K562 (cell line): ENCODE measurements at regions not wholly inside any gene's neighbourhood (a gene's known extent, or its start where the extent isn't known, plus 50 kb on each side); places are given as distances from the start of the nearest gene placed in this dataset.

Experiments
- ATAC-seq: fragments of 200-7000 bp; cut with Tn5 transposase; 3 replicates; pipeline ENCODE4 v1.9.1; 2020; ENCODE audit warnings: moderate library complexity
- BruUV-seq: library from RNA; stranded (reverse); fragments of 400-500 nt; replicated peaks from 2 replicates; lab custom pipeline; 2021; lab: Mats Ljungman, UMichigan
- CTCF ChIA-PET: fragments of 300-600 bp; formaldehyde crosslinking; extraction: SDS; loops from one replicate; lab custom pipeline; 2021; ENCODE audit warnings: low intra/inter-chr PET ratio; lab: Yijun Ruan, JAX
- POLR2A ChIA-PET: fragments of 300-600, 350-650 bp; sonication (Branson Sonifier 250); formaldehyde crosslinking; extraction: SDS; loops from one replicate; lab custom pipeline; 2021; ENCODE audit warnings: antibody characterized with exemption, inconsistent platforms; lab: Yijun Ruan, JAX
- DNase-seq, 4 experiments: peaks; one replicate each; pipeline versions ENCODE4 v3.0.0 to v3.0.0-alpha.2; 2011 to 2018; ENCODE audit warnings: low spot score in 3 of 4, mixed read lengths in 3 of 4; ENCODE audit errors: extremely low read depth in 1 of 4
- FAIRE-seq: peaks from 2 replicates; lab custom pipeline; 2011; peaks lifted over from hg19 to GRCh38; lab: Jason Lieb, UNC
- H2AFZ ChIP-seq: 2 replicates; pipeline ENCODE4 v1.6.0; 2011; ENCODE audit warnings: low read depth, low read length, control low read depth, inconsistent platforms
- H3K27ac ChIP-seq: fragments of 200-600 bp; 3 replicates; pipeline ENCODE4 v1.8.0; 2011; ENCODE audit warnings: low read depth, mild to moderate bottlenecking, control low read depth, inconsistent platforms, low read length, moderate library complexity, mixed read lengths; ENCODE audit errors: extremely low read depth
- H3K27me3 ChIP-seq, 2 experiments: fragments of 300-600 bp in 1 of 2; 2 replicates in 1 of 2; 3 replicates in 1 of 2; pipeline versions ENCODE4 v1.6.0 to v1.8.0; 2011; ENCODE audit warnings: inconsistent platforms in 2 of 2, low read length in 2 of 2, mild to moderate bottlenecking in 1 of 2, mixed read lengths in 1 of 2, moderate library complexity in 1 of 2; ENCODE audit not compliant: control insufficient read depth in 2 of 2, insufficient read depth in 2 of 2
- H3K36me3 ChIP-seq: fragments of 300-600 bp; 3 replicates; pipeline ENCODE4 v1.8.0; 2011; ENCODE audit warnings: mild to moderate bottlenecking, low read length, inconsistent platforms; ENCODE audit not compliant: control insufficient read depth, insufficient read depth
- H3K4me1 ChIP-seq, 2 experiments: fragments of 200-600 bp in 1 of 2; replicated peaks in 1 of 2; 2 replicates in 1 of 2; 3 replicates in 1 of 2; pipeline versions ENCODE4 v1.5.1 to v1.8.0; 2011; ENCODE audit warnings: inconsistent platforms in 2 of 2, low read length in 2 of 2, mild to moderate bottlenecking in 1 of 2, mixed read lengths in 1 of 2, moderate library complexity in 1 of 2; ENCODE audit not compliant: control insufficient read depth in 2 of 2, insufficient read depth in 2 of 2
- H3K4me2 ChIP-seq: 2 replicates; pipeline ENCODE4 v1.6.1; 2011; ENCODE audit warnings: low read length, control low read depth, inconsistent platforms, mixed read lengths; ENCODE audit not compliant: insufficient read depth
- H3K4me3 ChIP-seq: fragments of 200-600 bp; sonication (generic), shearing (Covaris generic); 2 replicates; pipeline ENCODE4 v1.5.1; 2016; ENCODE audit warnings: control low read depth, inconsistent platforms
- H3K79me2 ChIP-seq: fragments of 200-600 bp; 3 replicates; pipeline ENCODE4 v1.8.0; 2011; ENCODE audit warnings: low read length, inconsistent platforms; ENCODE audit not compliant: control insufficient read depth, insufficient read depth
- H3K9ac ChIP-seq, 2 experiments: 2 replicates each; pipeline versions ENCODE4 v1.6.0 to v1.6.1; 2011; ENCODE audit warnings: low read depth in 2 of 2, low read length in 2 of 2, control low read depth in 1 of 2, inconsistent platforms in 1 of 2, mild to moderate bottlenecking in 1 of 2, mixed read lengths in 1 of 2; ENCODE audit not compliant: insufficient read depth in 1 of 2
- H3K9me1 ChIP-seq: one replicate; pipeline ENCODE4 v1.6.0; 2011; ENCODE audit warnings: inconsistent platforms, mild to moderate bottlenecking, low read length, moderate library complexity; ENCODE audit not compliant: control insufficient read depth, insufficient read depth
- H3K9me3 ChIP-seq: replicated peaks from 2 replicates; pipeline ENCODE4 v1.5.1; 2011; ENCODE audit warnings: low read depth, low read length, inconsistent platforms; ENCODE audit not compliant: control insufficient read depth, insufficient read depth
- H4K20me1 ChIP-seq: replicated peaks from 2 replicates; pipeline ENCODE4 v1.6.1; 2011; ENCODE audit warnings: low read length, inconsistent platforms, mixed read lengths; ENCODE audit not compliant: control insufficient read depth, insufficient read depth
- CEBPB ChIP-seq: fragments of 450-650 bp; IDR thresholded peaks from 2 replicates; pipeline ENCODE4 v1.6.1; 2016; ENCODE audit warnings: missing genetic modification characterization, missing compliant biosample characterization
- CEBPG ChIP-seq, 3 experiments: fragments of 200-800 bp in 1 of 3; sonication (Bioruptor generic) in 1 of 3; sonication (generic) in 1 of 3; formaldehyde crosslinking in 1 of 3; IDR thresholded peaks in 2 of 3; conservative IDR thresholded peaks in 1 of 3; 2 replicates each; pipeline versions ENCODE4 v1.6.1 to v1.8.0; 2016 to 2022; ENCODE audit warnings: missing compliant biosample characterization in 2 of 3, missing genetic modification characterization in 2 of 3, mild to moderate bottlenecking in 1 of 3, missing genetic modification reagents in 1 of 3
- FOXK2 ChIP-seq, 2 experiments: fragments of 450-650 bp; IDR thresholded peaks in 1 of 2; conservative IDR thresholded peaks in 1 of 2; 2 replicates each; pipeline ENCODE4 v1.6.1; 2016; ENCODE audit warnings: low read depth in 2 of 2, mild to moderate bottlenecking in 1 of 2
- GTF2E2 ChIP-seq: fragments of 200-800 bp; sonication (Bioruptor generic); IDR thresholded peaks from 2 replicates; pipeline ENCODE4 v1.6.1; 2016; ENCODE audit warnings: missing genetic modification characterization, missing compliant biosample characterization
- KLF16 ChIP-seq: IDR thresholded peaks from 2 replicates; pipeline ENCODE4 v1.6.1; 2016; ENCODE audit warnings: antibody characterized with exemption
- NR2F6 ChIP-seq: fragments of 450-650 bp; formaldehyde crosslinking; IDR thresholded peaks from 2 replicates; pipeline ENCODE4 v1.4.0; 2020; ENCODE audit warnings: mild to moderate bottlenecking
- PCBP2 ChIP-seq: fragments of 200-400 bp; formaldehyde crosslinking; IDR thresholded peaks from 2 replicates; pipeline ENCODE4 v1.6.1; 2018; ENCODE audit warnings: low read length, low read depth, mild to moderate bottlenecking, moderate library complexity; ENCODE audit not compliant: poor library complexity, severe bottlenecking
- TSC22D4 ChIP-seq: fragments of 450-650 bp; IDR thresholded peaks from 2 replicates; pipeline ENCODE4 v1.6.1; 2016; ENCODE audit warnings: missing genetic modification characterization, missing biosample characterization, control low read depth
- ZNF274 ChIP-seq: IDR thresholded peaks from 2 replicates; pipeline ENCODE4 v1.6.1; 2011; ENCODE audit warnings: low read depth, mild to moderate bottlenecking, low read length, moderate library complexity, borderline replicate concordance
- ZNF311 ChIP-seq: fragments of 250-450 bp; sonication (Bioruptor Pico); IDR thresholded peaks from 2 replicates; pipeline ENCODE4 v1.4.0; 2020; ENCODE audit warnings: mild to moderate bottlenecking, moderate library complexity
- ZNF444 ChIP-seq: fragments of 250-450 bp; sonication (Bioruptor Pico); IDR thresholded peaks from 2 replicates; pipeline ENCODE4 v1.4.0; 2020; ENCODE audit warnings: mild to moderate bottlenecking, moderate library complexity
- ZNF76 ChIP-seq: fragments of 250-450 bp; sonication (Bioruptor Pico); IDR thresholded peaks from 2 replicates; pipeline ENCODE4 v1.4.0; 2020; ENCODE audit warnings: mild to moderate bottlenecking, moderate library complexity, borderline replicate concordance
- WGBS: fragments of 100-300 bp; shearing (Covaris generic); methylation state at CpG from one replicate; pipeline ENCODE4 v1.1.6; 2016; ENCODE audit warnings: low coverage, mixed read lengths; ENCODE audit not compliant: insufficient coverage; ENCODE audit errors: missing lambda C conversion rate; 5-methylcytosine and 5-hydroxymethylcytosine counted together
- in situ Hi-C: fragments of 300-500 bp; cut with MboI; formaldehyde crosslinking; loops from 4 replicates; pipeline ENCODE4 v1.15.0; 2018; ENCODE audit warnings: inconsistent platforms, mixed read lengths
- intact Hi-C: fragments of 100-400 bp; cut with micrococcal nuclease; formaldehyde crosslinking; loops from 2 replicates; pipeline ENCODE4 v1.14.2; 2022
- TF ChIP-seq, protein P1 (sequence below): fragments of 450-650 bp; IDR thresholded peaks from 2 replicates; pipeline ENCODE4 v1.6.1; 2016

DNA sequence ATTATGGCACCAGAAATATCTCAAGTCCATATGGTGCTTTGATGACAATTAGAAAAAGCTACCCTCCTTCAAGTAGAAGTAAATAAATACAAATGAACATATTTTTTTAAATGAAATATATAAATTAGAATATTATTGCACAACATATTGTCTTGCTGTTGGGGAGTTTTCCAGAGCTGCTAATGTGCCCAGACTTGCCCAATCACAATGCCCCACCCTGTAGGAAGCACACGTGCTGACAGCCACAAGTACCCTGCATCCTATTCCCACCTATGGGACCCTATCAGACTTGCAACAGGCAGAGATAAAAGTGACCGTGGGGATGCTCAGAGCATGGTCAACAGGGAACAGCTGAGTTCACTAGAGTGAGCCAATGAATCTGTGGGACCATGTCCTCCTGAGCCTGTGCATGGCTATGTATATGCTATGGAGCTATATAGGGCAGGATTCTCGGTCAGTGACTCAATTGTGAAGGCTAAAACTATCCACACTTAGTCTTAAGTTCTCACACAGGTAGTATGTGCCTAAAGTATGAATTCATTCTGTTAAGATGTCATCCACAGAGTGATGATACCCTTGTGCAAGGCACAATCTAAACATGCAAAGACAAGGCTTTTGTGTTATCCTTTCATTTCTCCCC lies 336.0 kb downstream of the HGF start:
- intact Hi-C loops (no loop called here), in situ Hi-C loops (no loop called here)
- no peaks in the 10 kb centered on the region for H4K20me1 ChIP-seq
- H3K9me1 ChIP-seq: no peaks in the 10 kb centered on the region
- no peaks in the 10 kb centered on the region for H3K36me3 ChIP-seq
- H3K79me2 ChIP-seq: no peaks in the 10 kb centered on the region
- no peaks in the 10 kb centered on the region for H3K27me3 ChIP-seq
- BruUV-seq: no TSS peak
- H2AFZ ChIP-seq: no peak overlapping the region
- ATAC-seq: no peak
- no peak for FAIRE-seq
- H3K9ac ChIP-seq: no peak overlapping the region
- H3K9me3 ChIP-seq: no peaks in the 10 kb centered on the region; the same call in 1 of the 2 replicates
- POLR2A ChIA-PET: no interaction called here
- H3K4me2 ChIP-seq: no peak overlapping the region
- WGBS: 8% methylated on average over 3 of the region's 3 CpGs
- no peak for DNase-seq
- H3K4me1 ChIP-seq: no peaks in the 10 kb centered on the region
- TF ChIP-seq CEBPB (tag) (peak; percentile 12; the same call in 1 of the 2 replicates), CEBPG (CRISPR knock-in tag; IDR thresholded peaks at IDR 0.05) (no peak), CEBPG (tag; conservative IDR thresholded peaks at IDR 0.05 in 1 of 2, IDR thresholded peaks at IDR 0.05 in 1 of 2) (peak in 1 of 2 experiments; percentile 36; a peak in 1 of 4 replicates), NR2F6 (no peak), KLF16 (no peak)
- no peak overlapping the region for H3K27ac ChIP-seq
- CTCF ChIA-PET: no interaction called here
- no peak overlapping the region for H3K4me3 ChIP-seq

DNA sequence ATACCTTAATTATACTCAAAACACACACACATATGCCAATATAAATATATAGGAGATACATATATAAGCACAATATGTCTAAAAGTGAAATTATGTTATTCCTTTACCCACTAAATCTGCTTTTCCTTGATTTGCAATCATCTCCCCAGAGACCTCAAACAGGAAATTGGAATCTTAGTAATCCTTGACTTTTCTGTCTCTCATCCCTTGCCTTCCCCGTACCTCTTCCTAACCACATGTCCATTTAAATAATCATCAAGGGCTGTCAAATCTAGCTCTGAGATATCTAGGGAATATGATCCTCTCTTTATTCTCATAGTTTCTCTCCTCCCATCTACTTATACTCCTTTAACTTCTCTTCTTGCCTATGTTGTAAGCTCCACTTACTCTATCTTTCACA lies 336.6 kb downstream of the HGF start:
- no peaks in the 10 kb centered on the region for H3K36me3 ChIP-seq
- TF ChIP-seq PCBP2 (no peak), FOXK2 (conservative IDR thresholded peaks at IDR 0.05 in 1 of 2, IDR thresholded peaks at IDR 0.05 in 1 of 2; ENCODE audit: low read depth in 2 of 2) (no peak), TSC22D4 (tag) (no peak), ZNF274 (no peak), ZNF76 (CRISPR knock-in tag) (no peak), ZNF311 (CRISPR knock-in tag) (no peak), GTF2E2 (tag) (no peak), ZNF444 (CRISPR knock-in tag) (no peak)
- TF ChIP-seq, protein P1, sequence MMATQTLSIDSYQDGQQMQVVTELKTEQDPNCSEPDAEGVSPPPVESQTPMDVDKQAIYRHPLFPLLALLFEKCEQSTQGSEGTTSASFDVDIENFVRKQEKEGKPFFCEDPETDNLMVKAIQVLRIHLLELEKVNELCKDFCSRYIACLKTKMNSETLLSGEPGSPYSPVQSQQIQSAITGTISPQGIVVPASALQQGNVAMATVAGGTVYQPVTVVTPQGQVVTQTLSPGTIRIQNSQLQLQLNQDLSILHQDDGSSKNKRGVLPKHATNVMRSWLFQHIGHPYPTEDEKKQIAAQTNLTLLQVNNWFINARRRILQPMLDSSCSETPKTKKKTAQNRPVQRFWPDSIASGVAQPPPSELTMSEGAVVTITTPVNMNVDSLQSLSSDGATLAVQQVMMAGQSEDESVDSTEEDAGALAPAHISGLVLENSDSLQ: no peak
- TF ChIP-seq, all 486 proteins: peak for 0
- ATAC-seq (no peak), FAIRE-seq (no peak), DNase-seq (no peak)
- no peak overlapping the region for H3K27ac ChIP-seq
- H3K4me1 ChIP-seq: no peaks in the 10 kb centered on the region
- H3K4me3 ChIP-seq: no peak overlapping the region
- CTCF ChIA-PET: no interaction called here
- H3K9me1 ChIP-seq: no peaks in the 10 kb centered on the region
- no peaks in the 10 kb centered on the region for H4K20me1 ChIP-seq
- no peak overlapping the region for H2AFZ ChIP-seq
- no peaks in the 10 kb centered on the region for H3K79me2 ChIP-seq
- no peaks in the 10 kb centered on the region for H3K27me3 ChIP-seq
- in situ Hi-C loops: no loop called here
- no peak overlapping the region for H3K4me2 ChIP-seq
- no TSS peak for BruUV-seq
- POLR2A ChIA-PET: no interaction called here
- H3K9ac ChIP-seq: no peak overlapping the region
- 13% methylated on average over 1 of the region's 1 CpG for WGBS
- intact Hi-C loops: no loop called here
- no peaks in the 10 kb centered on the region; the same call in 1 of the 2 replicates for H3K9me3 ChIP-seq
